ENCODE measurements at regions not wholly inside any gene's neighbourhood (a gene's known extent, or its start where the extent isn't known, plus 50 kb on each side); places are given as distances from the start of the nearest gene placed in this dataset.

GRCh38 chr3:135788146-135788545, 177.4 kb upstream of the PPP2R3A start:
- TF ChIP-seq CTCF (IDR thresholded peaks at IDR 0.05 in 8 of 11, conservative IDR thresholded peaks at IDR 0.05 in 3 of 11) (no peak), POLR2A (IDR thresholded peaks at IDR 0.05) (no peak)

All from spleen (tissue), 7 donors.